H9 (cell line): ENCODE measurements at regions not wholly inside any gene's neighbourhood (a gene's known extent, or its start where the extent isn't known, plus 50 kb on each side); places are given as distances from the start of the nearest gene placed in this dataset.

Experiments
- DNase-seq: peaks from one replicate; pipeline ENCODE4 v3.0.0-alpha.2; 2017
- H2AFZ ChIP-seq: one replicate; pipeline ENCODE4 v1.6.1; 2013; ENCODE audit warnings: mild to moderate bottlenecking, low read length, control low read depth, moderate library complexity
- H2AK5ac ChIP-seq: 2 replicates; pipeline ENCODE4 v1.6.1; 2013; ENCODE audit warnings: low read length, control low read depth, mixed read lengths; ENCODE audit not compliant: insufficient read length
- H2BK120ac ChIP-seq: one replicate; pipeline ENCODE4 v1.6.1; 2013; ENCODE audit warnings: low read depth, mild to moderate bottlenecking, low read length, control low read depth, inconsistent platforms; ENCODE audit not compliant: poor library complexity, severe bottlenecking
- H2BK12ac ChIP-seq: 2 replicates; pipeline ENCODE4 v1.6.1; 2013; ENCODE audit warnings: low read length, control low read depth, mixed read lengths, low read depth; ENCODE audit not compliant: insufficient read length
- H2BK15ac ChIP-seq: 2 replicates; pipeline ENCODE4 v1.6.1; 2013; ENCODE audit warnings: low read depth, low read length, control low read depth
- H2BK20ac ChIP-seq: one replicate; pipeline ENCODE4 v1.6.1; 2013; ENCODE audit warnings: low read depth, mild to moderate bottlenecking, low read length, control low read depth, inconsistent platforms; ENCODE audit not compliant: poor library complexity, severe bottlenecking
- H2BK5ac ChIP-seq: 2 replicates; pipeline ENCODE4 v1.6.1; 2013; ENCODE audit warnings: low read length, control low read depth, mixed read lengths; ENCODE audit not compliant: insufficient read length
- H3K14ac ChIP-seq: 2 replicates; pipeline ENCODE4 v1.6.1; 2013; ENCODE audit warnings: low read length, control low read depth; ENCODE audit not compliant: insufficient read depth
- H3K18ac ChIP-seq: 2 replicates; pipeline ENCODE4 v1.6.1; 2013; ENCODE audit warnings: low read depth, mild to moderate bottlenecking, mixed read lengths, low read length, control low read depth; ENCODE audit not compliant: insufficient read length
- H3K23ac ChIP-seq: 2 replicates; pipeline ENCODE4 v1.6.1; 2013; ENCODE audit warnings: low read length, control low read depth, mixed read lengths, low read depth; ENCODE audit not compliant: insufficient read length
- H3K23me2 ChIP-seq: 2 replicates; pipeline ENCODE4 v1.6.1; 2013; ENCODE audit warnings: low read depth, mild to moderate bottlenecking, mixed read lengths, low read length, control low read depth; ENCODE audit not compliant: insufficient read length, poor library complexity, severe bottlenecking
- H3K27ac ChIP-seq: 2 replicates; pipeline ENCODE4 v1.5.1; 2013; ENCODE audit warnings: low read length, control low read depth, mixed read lengths, low read depth; ENCODE audit not compliant: insufficient read length
- H3K27me3 ChIP-seq: 2 replicates; pipeline ENCODE4 v1.6.1; 2013; ENCODE audit warnings: low read length, control low read depth, inconsistent platforms; ENCODE audit not compliant: insufficient read depth
- H3K4ac ChIP-seq: 2 replicates; pipeline ENCODE4 v1.6.1; 2013; ENCODE audit warnings: low read depth, mild to moderate bottlenecking, control low read depth, inconsistent platforms, low read length, moderate library complexity
- H3K4me1 ChIP-seq: 2 replicates; pipeline ENCODE4 v1.6.1; 2013; ENCODE audit warnings: low read length, control low read depth, inconsistent platforms; ENCODE audit not compliant: insufficient read depth
- H3K4me2 ChIP-seq: 2 replicates; pipeline ENCODE4 v1.6.1; 2013; ENCODE audit warnings: low read length, control low read depth, mixed read lengths; ENCODE audit not compliant: insufficient read length, insufficient read depth
- H3K56ac ChIP-seq: 2 replicates; pipeline ENCODE4 v1.6.1; 2013; ENCODE audit warnings: low read depth, mild to moderate bottlenecking, mixed read lengths, low read length, control low read depth; ENCODE audit not compliant: insufficient read length
- H3K79me1 ChIP-seq: 2 replicates; pipeline ENCODE4 v1.6.1; 2013; ENCODE audit warnings: low read depth, mild to moderate bottlenecking, moderate library complexity, low read length, control low read depth, inconsistent platforms; ENCODE audit not compliant: insufficient read depth, poor library complexity, severe bottlenecking
- H3K79me2 ChIP-seq: 2 replicates; pipeline ENCODE4 v1.6.1; 2013; ENCODE audit warnings: low read length, control low read depth, inconsistent platforms; ENCODE audit not compliant: insufficient read depth
- H3K9ac ChIP-seq: 2 replicates; pipeline ENCODE4 v1.6.1; 2013; ENCODE audit warnings: low read length, control low read depth, mixed read lengths; ENCODE audit not compliant: insufficient read length; ENCODE audit errors: extremely low read depth
- H3K9me3 ChIP-seq: one replicate; pipeline ENCODE4 v1.6.1; 2013; ENCODE audit warnings: low read depth, low read length, inconsistent platforms; ENCODE audit not compliant: control insufficient read depth
- H3T11ph ChIP-seq: one replicate; pipeline ENCODE4 v1.6.1; 2013; ENCODE audit warnings: mild to moderate bottlenecking, low read length, control low read depth, inconsistent platforms
- H4K20me1 ChIP-seq: one replicate; pipeline ENCODE4 v1.6.1; 2013; ENCODE audit not compliant: control insufficient read depth, insufficient read length, insufficient read depth
- H4K5ac ChIP-seq: 2 replicates; pipeline ENCODE4 v1.6.1; 2013; ENCODE audit warnings: low read depth, mild to moderate bottlenecking, mixed read lengths, low read length, control low read depth; ENCODE audit not compliant: insufficient read length
- H4K8ac ChIP-seq: replicated peaks from 2 replicates; pipeline ENCODE4 v1.6.1; 2013; ENCODE audit warnings: low read length, control low read depth, mixed read lengths, low read depth; ENCODE audit not compliant: insufficient read length
- H4K91ac ChIP-seq: 2 replicates; pipeline ENCODE4 v1.6.1; 2013; ENCODE audit warnings: low read depth, mild to moderate bottlenecking, moderate library complexity, mixed read lengths, low read length, control low read depth; ENCODE audit not compliant: insufficient read length
- H3K27ac Mint-ChIP-seq, 3 experiments: 2 replicates in 2 of 3; 3 replicates in 1 of 3; pipeline ENCODE4 v1.8.0; 2020 to 2021; ENCODE audit warnings: mixed read lengths in 3 of 3, mild to moderate bottlenecking in 1 of 3, moderate library complexity in 1 of 3
- H3K27me3 Mint-ChIP-seq: 2 replicates; pipeline ENCODE4 v1.8.0; 2021; ENCODE audit warnings: low read depth, mild to moderate bottlenecking, moderate library complexity, mixed read lengths
- H3K36me3 Mint-ChIP-seq, 3 experiments: 2 replicates in 2 of 3; 3 replicates in 1 of 3; pipeline ENCODE4 v1.8.0; 2020 to 2021; ENCODE audit warnings: low read depth in 3 of 3, mixed read lengths in 3 of 3; ENCODE audit not compliant: insufficient read depth in 1 of 3
- H3K4me1 Mint-ChIP-seq, 2 experiments: 2 replicates each; pipeline ENCODE4 v1.8.0; 2020; ENCODE audit warnings: mixed read lengths in 2 of 2
- H3K4me3 Mint-ChIP-seq, 2 experiments: 2 replicates in 1 of 2; 3 replicates in 1 of 2; pipeline ENCODE4 v1.8.0; 2020 to 2021; ENCODE audit warnings: mild to moderate bottlenecking in 2 of 2, mixed read lengths in 2 of 2, moderate library complexity in 1 of 2
- H3K9me3 Mint-ChIP-seq, 2 experiments: 2 replicates in 1 of 2; 3 replicates in 1 of 2; pipeline ENCODE4 v1.8.0; 2020; ENCODE audit warnings: mild to moderate bottlenecking in 2 of 2, mixed read lengths in 2 of 2, moderate library complexity in 1 of 2
- WGBS: extraction: QIAGEN DNeasy Blood & Tissue Kit; methylation state at CpG from one replicate; pipeline ENCODE4 v1.1.7; 2013; ENCODE audit warnings: missing lambda C conversion rate, low lambda C conversion rate, mixed read lengths; ENCODE audit not compliant: insufficient read length; ENCODE audit errors: extremely low coverage; 5-methylcytosine and 5-hydroxymethylcytosine counted together
- TF ChIP-seq, protein P1 (sequence below): fragments of 200-600 bp; sonication (generic); conservative IDR thresholded peaks from 3 replicates; pipeline ENCODE4 v1.8.0; 2021; ENCODE audit warnings: antibody characterized with exemption, mild to moderate bottlenecking

DNA sequence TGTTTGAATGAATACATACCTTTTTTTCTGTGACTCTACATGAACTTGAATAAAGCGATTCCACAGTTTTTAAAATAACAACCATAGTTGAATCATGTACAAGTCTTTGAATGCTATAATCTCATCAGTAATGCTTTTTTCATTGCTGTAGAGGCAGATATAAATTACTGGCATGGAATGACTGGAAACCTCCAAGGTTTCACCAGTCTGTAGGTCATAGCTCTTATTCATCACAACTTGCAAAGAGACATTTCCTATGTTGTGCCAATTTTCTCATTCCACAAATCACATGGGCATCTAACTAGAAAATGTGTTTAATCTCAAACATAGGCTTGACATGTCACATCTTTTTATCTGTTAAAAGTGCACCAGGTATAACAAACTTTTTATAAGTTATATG, 407.1 kb upstream of the KCNMB2 start:
- Histone ChIP-seq H3K9ac (no peak overlapping the region), H3K9me3 (peaks cover 7% of the 10 kb centered on the region), H4K8ac (no peak overlapping the region), H3K4me2 (no peak overlapping the region), H4K20me1 (no peaks in the 10 kb centered on the region), H3K18ac (no peak overlapping the region), H3K23me2 (no peaks in the 10 kb centered on the region), H2BK15ac (no peak overlapping the region), H3K14ac (no peak overlapping the region), H3K4me1 (no peaks in the 10 kb centered on the region), H3K79me2 (no peaks in the 10 kb centered on the region), H3K27me3 (no peaks in the 10 kb centered on the region), H2BK20ac (no peak overlapping the region), H2BK120ac (no peak overlapping the region), H3K23ac (no peak overlapping the region), H2BK5ac (no peak overlapping the region), H4K91ac (no peak overlapping the region), H2AFZ (no peak overlapping the region), H3T11ph (no peak overlapping the region), H3K27ac (no peak overlapping the region), H2BK12ac (no peak overlapping the region), H2AK5ac (no peak overlapping the region), H4K5ac (no peak overlapping the region), H3K79me1 (no peaks in the 10 kb centered on the region), H3K4ac (no peak overlapping the region), H3K56ac (no peak overlapping the region)
- TF ChIP-seq, protein P1, sequence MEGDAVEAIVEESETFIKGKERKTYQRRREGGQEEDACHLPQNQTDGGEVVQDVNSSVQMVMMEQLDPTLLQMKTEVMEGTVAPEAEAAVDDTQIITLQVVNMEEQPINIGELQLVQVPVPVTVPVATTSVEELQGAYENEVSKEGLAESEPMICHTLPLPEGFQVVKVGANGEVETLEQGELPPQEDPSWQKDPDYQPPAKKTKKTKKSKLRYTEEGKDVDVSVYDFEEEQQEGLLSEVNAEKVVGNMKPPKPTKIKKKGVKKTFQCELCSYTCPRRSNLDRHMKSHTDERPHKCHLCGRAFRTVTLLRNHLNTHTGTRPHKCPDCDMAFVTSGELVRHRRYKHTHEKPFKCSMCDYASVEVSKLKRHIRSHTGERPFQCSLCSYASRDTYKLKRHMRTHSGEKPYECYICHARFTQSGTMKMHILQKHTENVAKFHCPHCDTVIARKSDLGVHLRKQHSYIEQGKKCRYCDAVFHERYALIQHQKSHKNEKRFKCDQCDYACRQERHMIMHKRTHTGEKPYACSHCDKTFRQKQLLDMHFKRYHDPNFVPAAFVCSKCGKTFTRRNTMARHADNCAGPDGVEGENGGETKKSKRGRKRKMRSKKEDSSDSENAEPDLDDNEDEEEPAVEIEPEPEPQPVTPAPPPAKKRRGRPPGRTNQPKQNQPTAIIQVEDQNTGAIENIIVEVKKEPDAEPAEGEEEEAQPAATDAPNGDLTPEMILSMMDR = no peak
- peaks cover 0 to 13% (median 10%) of the 10 kb centered on the region in 3 experiments; a peak in 5 of 7 replicates for H3K36me3 Mint-ChIP-seq
- no peak for DNase-seq
- peaks cover 8% of the 10 kb centered on the region in 2 experiments for H3K9me3 Mint-ChIP-seq
- H3K4me1 Mint-ChIP-seq = no peaks in the 10 kb centered on the region
- WGBS = no CpG with 5 or more reads among the region's 1 CpG
- H3K27me3 Mint-ChIP-seq = no peaks in the 10 kb centered on the region
- H3K27ac Mint-ChIP-seq = no peak overlapping the region
- no peak overlapping the region for H3K4me3 Mint-ChIP-seq
